DND-41 (cell line): ENCODE measurements at regions not wholly inside any gene's neighbourhood (a gene's known extent, or its start where the extent isn't known, plus 50 kb on each side); places are given as distances from the start of the nearest gene placed in this dataset.

Source experiments
- ATAC-seq: fragments of 200-7000 bp; cut with Tn5 transposase; 3 replicates; pipeline ENCODE4 v1.9.1; 2021; ENCODE audit warnings: low read depth; ENCODE audit not compliant: insufficient read depth
- DNase-seq: peaks from one replicate; pipeline ENCODE4 v3.0.0-alpha.2; 2020
- H2AFZ ChIP-seq: 2 replicates; pipeline ENCODE4 v1.6.0; 2012; ENCODE audit warnings: low read depth, low read length
- H3K27ac ChIP-seq: 2 replicates; pipeline ENCODE4 v1.5.1; 2012; ENCODE audit warnings: low read length, inconsistent platforms
- H3K27me3 ChIP-seq: fragments of 200-600 bp; sonication (generic); 2 replicates; pipeline ENCODE4 v1.6.0; 2012; ENCODE audit warnings: low read length, mild to moderate bottlenecking, inconsistent platforms; ENCODE audit not compliant: insufficient read depth, poor library complexity
- H3K36me3 ChIP-seq: 2 replicates; pipeline ENCODE4 v1.5.1; 2012; ENCODE audit warnings: low read length, inconsistent platforms; ENCODE audit not compliant: insufficient read depth
- H3K4me1 ChIP-seq: 2 replicates; pipeline ENCODE4 v1.5.1; 2012; ENCODE audit warnings: mild to moderate bottlenecking, low read length; ENCODE audit not compliant: insufficient read depth
- H3K4me2 ChIP-seq: 2 replicates; pipeline ENCODE4 v1.6.0; 2012; ENCODE audit warnings: mild to moderate bottlenecking, moderate library complexity, low read length, inconsistent platforms; ENCODE audit not compliant: insufficient read depth
- H3K4me3 ChIP-seq, 2 experiments: fragments of 200-600 bp in 1 of 2; shearing (Covaris generic) in 1 of 2; 2 replicates each; pipeline ENCODE4 v1.5.1; 2012 to 2016; ENCODE audit warnings: inconsistent platforms in 2 of 2, low read length in 2 of 2, mild to moderate bottlenecking in 2 of 2, low read depth in 1 of 2, moderate library complexity in 1 of 2
- H3K79me2 ChIP-seq: 2 replicates; pipeline ENCODE4 v1.6.0; 2012; ENCODE audit warnings: low read length, inconsistent platforms; ENCODE audit not compliant: insufficient read depth
- H3K9ac ChIP-seq: 2 replicates; pipeline ENCODE4 v1.6.0; 2012; ENCODE audit warnings: low read depth, mild to moderate bottlenecking, inconsistent platforms, low read length, moderate library complexity
- H3K9me3 ChIP-seq: 2 replicates; pipeline ENCODE4 v1.5.1; 2012; ENCODE audit warnings: low read length, moderate library complexity, mild to moderate bottlenecking, inconsistent platforms; ENCODE audit not compliant: insufficient read depth, severe bottlenecking
- H4K20me1 ChIP-seq: 2 replicates; pipeline ENCODE4 v1.6.0; 2012; ENCODE audit warnings: low read length; ENCODE audit not compliant: insufficient read depth
- EZH2 ChIP-seq: IDR thresholded peaks from 3 replicates; pipeline ENCODE4 v1.6.1; 2012; ENCODE audit warnings: borderline replicate concordance, low read depth, mild to moderate bottlenecking, moderate library complexity, low read length, inconsistent platforms; ENCODE audit not compliant: severe bottlenecking
- TF ChIP-seq, protein P1 (sequence below): IDR thresholded peaks from 2 replicates; pipeline ENCODE4 v1.5.1; 2012; ENCODE audit warnings: borderline replicate concordance, low read length, moderate library complexity, mild to moderate bottlenecking; ENCODE audit not compliant: poor library complexity, severe bottlenecking; ENCODE audit errors: extremely low read depth

DNA sequence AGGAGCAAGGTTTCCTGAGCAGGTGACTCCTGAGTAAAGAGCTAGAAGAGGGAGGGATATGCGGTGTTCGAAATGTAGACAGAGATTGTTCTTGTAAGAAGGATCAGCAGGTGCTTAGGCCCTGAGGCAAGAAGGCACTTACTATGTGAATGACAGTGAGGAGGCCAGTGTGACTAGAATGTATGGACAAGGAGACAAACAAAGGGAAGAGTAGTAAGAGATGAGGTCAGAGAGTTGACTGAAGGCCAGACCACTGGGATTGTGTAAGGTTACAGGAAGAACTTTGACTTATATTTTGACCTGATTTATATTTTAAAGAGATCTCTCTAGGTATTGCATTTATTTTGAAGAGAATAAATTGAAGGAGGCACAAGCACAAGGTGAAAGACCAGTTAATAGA is 118.4 kb upstream of the ENPEP start:
- TF ChIP-seq, protein P1, sequence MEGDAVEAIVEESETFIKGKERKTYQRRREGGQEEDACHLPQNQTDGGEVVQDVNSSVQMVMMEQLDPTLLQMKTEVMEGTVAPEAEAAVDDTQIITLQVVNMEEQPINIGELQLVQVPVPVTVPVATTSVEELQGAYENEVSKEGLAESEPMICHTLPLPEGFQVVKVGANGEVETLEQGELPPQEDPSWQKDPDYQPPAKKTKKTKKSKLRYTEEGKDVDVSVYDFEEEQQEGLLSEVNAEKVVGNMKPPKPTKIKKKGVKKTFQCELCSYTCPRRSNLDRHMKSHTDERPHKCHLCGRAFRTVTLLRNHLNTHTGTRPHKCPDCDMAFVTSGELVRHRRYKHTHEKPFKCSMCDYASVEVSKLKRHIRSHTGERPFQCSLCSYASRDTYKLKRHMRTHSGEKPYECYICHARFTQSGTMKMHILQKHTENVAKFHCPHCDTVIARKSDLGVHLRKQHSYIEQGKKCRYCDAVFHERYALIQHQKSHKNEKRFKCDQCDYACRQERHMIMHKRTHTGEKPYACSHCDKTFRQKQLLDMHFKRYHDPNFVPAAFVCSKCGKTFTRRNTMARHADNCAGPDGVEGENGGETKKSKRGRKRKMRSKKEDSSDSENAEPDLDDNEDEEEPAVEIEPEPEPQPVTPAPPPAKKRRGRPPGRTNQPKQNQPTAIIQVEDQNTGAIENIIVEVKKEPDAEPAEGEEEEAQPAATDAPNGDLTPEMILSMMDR: no peak
- no peak for TF ChIP-seq EZH2
- no peaks in the 10 kb centered on the region for H3K79me2 ChIP-seq
- H3K36me3 ChIP-seq: no peaks in the 10 kb centered on the region
- H3K4me3 ChIP-seq: no peak overlapping the region
- no peaks in the 10 kb centered on the region for H3K9me3 ChIP-seq
- DNase-seq: no peak
- no peak overlapping the region for H3K4me2 ChIP-seq
- no peak overlapping the region for H3K9ac ChIP-seq
- H3K27ac ChIP-seq: no peak overlapping the region
- H3K4me1 ChIP-seq: peaks cover 45% of the 10 kb centered on the region
- no peak for ATAC-seq
- H4K20me1 ChIP-seq: no peaks in the 10 kb centered on the region
- H3K27me3 ChIP-seq: no peaks in the 10 kb centered on the region
- H2AFZ ChIP-seq: no peak overlapping the region

DNA sequence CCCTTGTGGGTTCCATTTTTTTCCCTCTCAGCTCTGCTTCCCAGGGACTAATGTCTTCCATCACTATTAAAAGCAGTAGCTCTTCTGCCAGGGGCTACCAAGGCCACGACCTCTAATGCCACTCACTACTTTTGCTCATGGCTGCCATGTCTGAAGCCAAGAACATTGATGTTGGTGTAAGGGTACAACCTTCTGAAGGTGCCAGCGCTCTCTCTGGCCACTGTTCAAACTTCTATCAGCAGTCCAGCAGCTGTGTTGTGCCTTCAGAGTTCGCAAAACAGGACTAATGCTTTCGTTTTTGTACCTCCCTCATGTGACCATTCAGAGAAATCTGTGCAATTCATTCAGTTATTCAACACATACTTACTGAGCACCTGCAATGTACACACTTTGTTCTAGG is 121.5 kb upstream of the ENPEP start:
- Histone ChIP-seq H3K4me3 (no peak overlapping the region), H3K9me3 (no peaks in the 10 kb centered on the region), H3K27ac (no peak overlapping the region), H3K4me1 (peaks cover 15% of the 10 kb centered on the region), H3K4me2 (no peak overlapping the region), H2AFZ (no peak overlapping the region), H3K36me3 (no peaks in the 10 kb centered on the region), H3K9ac (no peak overlapping the region), H3K27me3 (no peaks in the 10 kb centered on the region), H3K79me2 (no peaks in the 10 kb centered on the region), H4K20me1 (no peaks in the 10 kb centered on the region)
- TF ChIP-seq, protein P1: no peak
- TF ChIP-seq EZH2: no peak
- no peak for DNase-seq
- ATAC-seq: no peak

DNA sequence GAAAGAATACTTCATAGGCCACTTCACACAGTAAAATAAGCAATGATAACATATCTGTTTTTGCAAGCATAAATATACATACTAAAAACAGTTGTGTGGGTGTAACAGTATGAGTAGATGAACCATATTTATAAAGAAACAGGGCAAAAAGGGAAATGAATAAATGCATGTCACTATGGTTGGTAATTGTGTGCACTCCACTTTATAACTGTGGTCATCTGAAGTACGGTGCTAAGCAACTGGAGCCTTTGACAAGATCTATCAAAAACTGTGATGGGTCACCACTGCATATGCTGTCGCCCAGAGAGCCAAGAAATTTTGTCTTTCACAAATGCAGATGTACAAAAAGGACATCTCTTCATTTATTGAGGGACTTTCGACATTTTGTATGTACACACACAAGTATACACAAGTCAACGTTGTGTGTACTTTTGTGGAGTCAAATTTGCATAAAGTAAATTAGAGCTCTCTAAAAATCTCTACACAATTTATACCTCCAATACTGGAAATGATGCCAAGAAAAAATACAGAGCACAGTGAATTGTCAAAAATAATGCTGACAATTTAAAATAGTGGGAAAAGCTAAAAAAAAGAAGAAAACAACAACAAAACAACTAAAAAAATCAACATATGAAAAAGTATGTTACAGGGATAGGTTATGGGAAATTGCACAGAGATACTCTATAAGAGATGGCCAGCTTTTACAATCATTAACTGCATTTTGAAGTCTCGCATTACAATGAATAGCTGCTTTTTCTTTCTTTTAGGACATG is 123.1 kb upstream of the ENPEP start:
- H3K27ac ChIP-seq: no peak overlapping the region

More for the DNA sequence above, 123.1 kb upstream of the ENPEP start:
- DNase-seq (no peak), ATAC-seq (no peak)
- TF ChIP-seq, protein P1: no peak
- no peak for TF ChIP-seq EZH2
- Histone ChIP-seq H3K9ac (no peak overlapping the region), H3K4me1 (peaks cover 7% of the 10 kb centered on the region), H3K79me2 (no peaks in the 10 kb centered on the region), H3K9me3 (no peaks in the 10 kb centered on the region), H3K36me3 (no peaks in the 10 kb centered on the region), H3K4me2 (no peak overlapping the region), H2AFZ (no peak overlapping the region), H4K20me1 (no peaks in the 10 kb centered on the region), H3K27me3 (no peaks in the 10 kb centered on the region), H3K4me3 (no peak overlapping the region)
